ENCODE measurements at regions not wholly inside any gene's neighbourhood (a gene's known extent, or its start where the extent isn't known, plus 50 kb on each side); places are given as distances from the start of the nearest gene placed in this dataset.
A peak's percentile ranks its signal among the peaks of the same experiment; 100 is the strongest.
"Not testable (repeated sequence)": the region's sequence is repeated elsewhere in the genome, so short reads cannot be mapped to it uniquely, and the experiment has no call there.

- DNase-seq, result no peak
Measured at GRCh38 chr17:77607606-77608005, 350.9 kb upstream of the TNRC6C start.

GRCh38 chr17:77608431-77608830 lies 350.1 kb upstream of the TNRC6C start:
- DNase-seq, result no peak

GRCh38 chr17:77609553-77610517 lies 348.7 kb upstream of the TNRC6C start:
- DNase-seq, result peak in 4 of 5 donors; percentile 28 to 85 (median 45)

GRCh38 chr17:77610518-77610893 lies 348.0 kb upstream of the TNRC6C start:
- DNase-seq, result no peak

GRCh38 chr17:77610972-77611521 lies 347.5 kb upstream of the TNRC6C start:
- DNase-seq, result no peak

- no peak for DNase-seq
Measured at GRCh38 chr17:77611791-77612502, 346.6 kb upstream of the TNRC6C start.

GRCh38 chr17:77613218-77613617 lies 345.3 kb upstream of the TNRC6C start:
- no peak for DNase-seq

GRCh38 chr17:77613627-77614026 lies 344.9 kb upstream of the TNRC6C start:
- no peak for DNase-seq

GRCh38 chr17:77615703-77616253 lies 342.7 kb upstream of the TNRC6C start:
- no peak for DNase-seq

GRCh38 chr17:77616254-77616731 lies 342.2 kb upstream of the TNRC6C start:
- no peak for DNase-seq

- no peak for DNase-seq
Measured at GRCh38 chr17:77617516-77617915, 341.0 kb upstream of the TNRC6C start.

GRCh38 chr17:77618173-77618572 lies 340.3 kb upstream of the TNRC6C start:
- DNase-seq, result no peak

GRCh38 chr17:77618731-77619130 lies 339.8 kb upstream of the TNRC6C start:
- no peak for DNase-seq

GRCh38 chr17:77619326-77619725 lies 339.2 kb upstream of the TNRC6C start:
- no peak for DNase-seq

- no peak for DNase-seq
Measured at GRCh38 chr17:77619851-77620250, 338.7 kb upstream of the TNRC6C start.

GRCh38 chr17:77620282-77620681 lies 338.2 kb upstream of the TNRC6C start:
- DNase-seq, result no peak

- not testable (repeated sequence) for DNase-seq
Measured at GRCh38 chr17:77622084-77622483, 336.4 kb upstream of the TNRC6C start.

GRCh38 chr17:77622647-77623046 lies 335.9 kb upstream of the TNRC6C start:
- DNase-seq, result no peak

GRCh38 chr17:77623321-77623720 lies 335.2 kb upstream of the TNRC6C start:
- DNase-seq, result not testable (repeated sequence)

- no peak for DNase-seq
Measured at GRCh38 chr17:77628035-77628434, 330.5 kb upstream of the TNRC6C start.

GRCh38 chr17:77629284-77629683 lies 329.2 kb upstream of the TNRC6C start:
- not testable (repeated sequence) for DNase-seq

GRCh38 chr17:77631307-77631706 lies 327.2 kb upstream of the TNRC6C start:
- no peak for DNase-seq

- no peak for DNase-seq
Measured at GRCh38 chr17:77632619-77633018, 325.9 kb upstream of the TNRC6C start.
